ENCODE measurements at regions not wholly inside any gene's neighbourhood (a gene's known extent, or its start where the extent isn't known, plus 50 kb on each side); places are given as distances from the start of the nearest gene placed in this dataset.
"Not testable (repeated sequence)": the region's sequence is repeated elsewhere in the genome, so short reads cannot be mapped to it uniquely, and the experiment has no call there.

DNA sequence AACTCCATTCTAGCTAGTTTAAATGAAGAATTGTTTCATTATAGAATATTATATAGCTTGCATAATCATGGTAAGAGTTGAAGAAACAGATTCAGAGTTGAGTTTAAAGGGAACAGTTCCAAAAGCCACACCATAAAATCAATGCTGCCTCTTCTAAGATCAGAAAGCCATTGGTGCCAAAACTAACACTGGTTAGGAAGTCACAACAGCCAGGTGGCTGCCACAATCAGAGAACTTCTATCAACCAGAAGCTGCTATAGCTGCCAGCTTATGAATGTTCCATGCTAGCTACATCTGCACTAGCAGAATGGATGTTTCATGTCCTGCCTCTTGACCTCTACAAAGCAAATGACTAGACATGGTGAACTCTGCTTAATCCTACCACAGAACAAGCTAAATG lies 583.1 kb upstream of the LRRN3 start:
- intact Hi-C loops (cut with micrococcal nuclease) = no loop called here
- Mint-ChIP-seq H3K36me3 (ENCODE audit: low read depth) (no peaks in the 10 kb centered on the region), H3K9me3 (no peaks in the 10 kb centered on the region), H3K27ac (no peak overlapping the region), H3K4me3 (no peak overlapping the region), H3K4me1 (ENCODE audit: low read depth) (peaks cover under 1% of the 10 kb centered on the region), H3K27me3 (no peaks in the 10 kb centered on the region)
- TF ChIP-seq, protein P1, sequence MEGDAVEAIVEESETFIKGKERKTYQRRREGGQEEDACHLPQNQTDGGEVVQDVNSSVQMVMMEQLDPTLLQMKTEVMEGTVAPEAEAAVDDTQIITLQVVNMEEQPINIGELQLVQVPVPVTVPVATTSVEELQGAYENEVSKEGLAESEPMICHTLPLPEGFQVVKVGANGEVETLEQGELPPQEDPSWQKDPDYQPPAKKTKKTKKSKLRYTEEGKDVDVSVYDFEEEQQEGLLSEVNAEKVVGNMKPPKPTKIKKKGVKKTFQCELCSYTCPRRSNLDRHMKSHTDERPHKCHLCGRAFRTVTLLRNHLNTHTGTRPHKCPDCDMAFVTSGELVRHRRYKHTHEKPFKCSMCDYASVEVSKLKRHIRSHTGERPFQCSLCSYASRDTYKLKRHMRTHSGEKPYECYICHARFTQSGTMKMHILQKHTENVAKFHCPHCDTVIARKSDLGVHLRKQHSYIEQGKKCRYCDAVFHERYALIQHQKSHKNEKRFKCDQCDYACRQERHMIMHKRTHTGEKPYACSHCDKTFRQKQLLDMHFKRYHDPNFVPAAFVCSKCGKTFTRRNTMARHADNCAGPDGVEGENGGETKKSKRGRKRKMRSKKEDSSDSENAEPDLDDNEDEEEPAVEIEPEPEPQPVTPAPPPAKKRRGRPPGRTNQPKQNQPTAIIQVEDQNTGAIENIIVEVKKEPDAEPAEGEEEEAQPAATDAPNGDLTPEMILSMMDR (IDR thresholded peaks at IDR 0.05) = no peak
- DNase-seq = no peak
- no peak for ATAC-seq
- CTCF ChIA-PET = no interaction called here
- POLR2A ChIA-PET = no interaction called here

- H3K9me3 Mint-ChIP-seq; CTCF ChIA-PET; POLR2A ChIA-PET; H3K4me1 Mint-ChIP-seq (ENCODE audit: low read depth); ATAC-seq; H3K27ac Mint-ChIP-seq; H3K36me3 Mint-ChIP-seq (ENCODE audit: low read depth); H3K4me3 Mint-ChIP-seq; DNase-seq; intact Hi-C loops (cut with micrococcal nuclease); H3K27me3 Mint-ChIP-seq: not testable (repeated sequence)
These were observed 575.9 kb upstream of the LRRN3 start for GRCh38 chr7:110514975-110515551.

DNA sequence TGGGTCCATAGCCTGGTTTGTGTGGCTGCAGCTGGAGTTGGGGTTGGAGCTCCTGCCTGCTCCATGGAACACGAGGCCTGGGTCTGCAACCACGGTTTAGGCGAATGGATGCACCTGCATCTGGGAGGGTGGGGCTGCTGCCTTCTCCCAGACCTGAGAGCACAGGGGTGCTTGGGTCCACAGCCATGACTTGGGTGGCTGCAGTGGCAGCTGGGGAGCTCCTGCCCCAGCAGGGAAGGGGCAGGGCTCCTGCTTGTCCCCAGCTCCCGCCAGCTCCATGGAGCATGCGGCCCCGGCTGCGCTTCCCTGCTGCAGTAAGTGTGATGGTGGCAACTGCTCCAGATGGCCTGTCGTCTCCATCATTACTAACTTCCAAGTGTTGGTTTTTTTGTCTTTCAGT lies 571.1 kb upstream of the LRRN3 start:
- intact Hi-C loops (cut with micrococcal nuclease) = no loop called here
- Mint-ChIP-seq H3K4me1 (ENCODE audit: low read depth) (no peaks in the 10 kb centered on the region), H3K27me3 (no peaks in the 10 kb centered on the region), H3K9me3 (no peaks in the 10 kb centered on the region), H3K36me3 (ENCODE audit: low read depth) (no peaks in the 10 kb centered on the region), H3K27ac (no peak overlapping the region), H3K4me3 (no peak overlapping the region)
- DNase-seq = no peak
- ATAC-seq = no peak
- ChIA-PET POLR2A (no interaction called here), CTCF (no interaction called here)
- TF ChIP-seq, protein P1 (IDR thresholded peaks at IDR 0.05) = no peak

GRCh38 chr7:110521357-110521911 lies 569.5 kb upstream of the LRRN3 start:
- Mint-ChIP-seq H3K27ac (no peak overlapping the region), H3K27me3 (no peaks in the 10 kb centered on the region), H3K4me1 (ENCODE audit: low read depth) (no peaks in the 10 kb centered on the region), H3K4me3 (no peak overlapping the region), H3K9me3 (no peaks in the 10 kb centered on the region), H3K36me3 (ENCODE audit: low read depth) (no peaks in the 10 kb centered on the region)
- TF ChIP-seq, protein P1 (IDR thresholded peaks at IDR 0.05) = no peak
- ATAC-seq = no peak
- CTCF ChIA-PET = no interaction called here
- no peak for DNase-seq
- intact Hi-C loops (cut with micrococcal nuclease) = no loop called here
- POLR2A ChIA-PET = no interaction called here

- ChIA-PET POLR2A (no interaction called here), CTCF (no interaction called here)
- ATAC-seq = no peak
- Mint-ChIP-seq H3K4me1 (ENCODE audit: low read depth) (no peaks in the 10 kb centered on the region), H3K27ac (no peak overlapping the region), H3K36me3 (ENCODE audit: low read depth) (no peaks in the 10 kb centered on the region), H3K27me3 (no peaks in the 10 kb centered on the region), H3K4me3 (no peak overlapping the region), H3K9me3 (no peaks in the 10 kb centered on the region)
- intact Hi-C loops (cut with micrococcal nuclease) = no loop called here
- no peak for DNase-seq
- TF ChIP-seq, protein P1 (IDR thresholded peaks at IDR 0.05) = no peak
These were observed 568.7 kb upstream of the LRRN3 start for GRCh38 chr7:110522061-110522760.

Data from activated CD8-positive, alpha-beta T cell treated with anti-CD3 and anti-CD28 coated beads for 36 hours (primary cell).